ENCODE measurements at regions not wholly inside any gene's neighbourhood (a gene's known extent, or its start where the extent isn't known, plus 50 kb on each side); places are given as distances from the start of the nearest gene placed in this dataset.

- no peak for DNase-seq
Observed at GRCh38 chr4:57291911-57292310, 181.7 kb upstream of the IGFBP7 start.

GRCh38 chr4:57287687-57288604 is 177.8 kb upstream of the IGFBP7 start:
- DNase-seq = no peak

GRCh38 chr4:57282933-57283310 is 172.7 kb upstream of the IGFBP7 start:
- DNase-seq = no peak

GRCh38 chr4:57280481-57280880 is 170.3 kb upstream of the IGFBP7 start:
- DNase-seq = no peak

GRCh38 chr4:57278780-57279179 is 168.6 kb upstream of the IGFBP7 start:
- DNase-seq = no peak

GRCh38 chr4:57274082-57274481 is 163.9 kb upstream of the IGFBP7 start:
- DNase-seq = no peak

- DNase-seq = no peak
Observed at GRCh38 chr4:57270346-57270745, 160.2 kb upstream of the IGFBP7 start.

GRCh38 chr4:57265831-57266582 is 155.8 kb upstream of the IGFBP7 start:
- DNase-seq = no peak

- no peak for DNase-seq
Observed at GRCh38 chr4:57254754-57255153, 144.6 kb upstream of the IGFBP7 start.

GRCh38 chr4:57249083-57249482 is 138.9 kb upstream of the IGFBP7 start:
- no peak for DNase-seq

- no peak for DNase-seq
Observed at GRCh38 chr4:57243076-57243475, 132.9 kb upstream of the IGFBP7 start.

GRCh38 chr4:57234252-57234775 is 124.1 kb upstream of the IGFBP7 start:
- DNase-seq = no peak

GRCh38 chr4:57233386-57233785 is 123.2 kb upstream of the IGFBP7 start:
- DNase-seq = peak; percentile 28

GRCh38 chr4:57231781-57232180 is 121.6 kb upstream of the IGFBP7 start:
- DNase-seq = peak; percentile 18

GRCh38 chr4:57220734-57221133 is 110.5 kb upstream of the IGFBP7 start:
- DNase-seq = no peak

GRCh38 chr4:57220172-57220571 is 110.0 kb upstream of the IGFBP7 start:
- no peak for DNase-seq

- DNase-seq = no peak
Observed at GRCh38 chr4:57219431-57219830, 109.2 kb upstream of the IGFBP7 start.

GRCh38 chr4:57214654-57215411 is 104.6 kb upstream of the IGFBP7 start:
- DNase-seq = no peak

- no peak for DNase-seq
Observed at GRCh38 chr4:57211131-57211530, 100.9 kb upstream of the IGFBP7 start.

- DNase-seq = no peak
Observed at GRCh38 chr4:57206172-57206571, 96.0 kb upstream of the IGFBP7 start.

- no peak for DNase-seq
Observed at GRCh38 chr4:57205580-57205979, 95.4 kb upstream of the IGFBP7 start.

- DNase-seq = no peak
Observed at GRCh38 chr4:57200799-57201327, 90.7 kb upstream of the IGFBP7 start.

- no peak for DNase-seq
Observed at GRCh38 chr4:57199267-57199666, 89.1 kb upstream of the IGFBP7 start.

Measured in HCEC 1CT (cell line).